Skin epidermis (tissue), 12 donors: ENCODE measurements at regions not wholly inside any gene's neighbourhood (a gene's known extent, or its start where the extent isn't known, plus 50 kb on each side); places are given as distances from the start of the nearest gene placed in this dataset.

Experiments
- H3K27ac ChIP-seq, 21 experiments: fragments of 200-600 bp; sonication (generic) in 11 of 21; one replicate each; pipeline ENCODE4 v1.5.0; 2020; ENCODE audit warnings: mild to moderate bottlenecking in 3 of 21, inconsistent platforms in 2 of 21, moderate library complexity in 2 of 21
- H3K4me3 ChIP-seq, 7 experiments: fragments of 200-600 bp; sonication (generic) in 2 of 7; one replicate each; pipeline ENCODE4 v1.5.0; 2020; ENCODE audit warnings: inconsistent platforms in 2 of 7, mild to moderate bottlenecking in 2 of 7, moderate library complexity in 1 of 7

GRCh38 chr2:11033114-11033513 lies 121.4 kb downstream of the KCNF1 start:
- H3K27ac ChIP-seq: no peak overlapping the region
- no peak overlapping the region for H3K4me3 ChIP-seq

GRCh38 chr2:11038641-11039040 lies 116.6 kb upstream of the SLC66A3 start:
- Histone ChIP-seq H3K27ac (no peak overlapping the region), H3K4me3 (no peak overlapping the region)

DNA sequence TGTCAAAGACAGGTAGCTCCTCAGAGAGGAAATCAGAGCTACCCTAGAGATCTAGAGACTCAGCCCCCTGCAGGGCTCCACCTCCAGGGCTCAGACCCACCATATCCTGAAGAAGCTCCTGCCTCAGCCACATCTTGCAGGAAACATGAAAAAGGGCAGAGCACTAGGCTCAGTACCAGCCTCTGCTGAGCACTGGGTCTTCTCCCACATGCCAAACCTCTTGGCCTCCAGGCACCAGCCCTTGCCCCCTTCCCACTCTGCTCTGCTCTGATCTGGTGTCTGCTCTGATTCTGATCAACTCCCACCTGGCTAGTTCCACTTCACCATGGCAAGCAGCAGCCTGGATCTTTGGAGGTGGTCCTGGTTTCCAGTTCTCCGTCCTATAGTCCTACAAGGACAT lies 114.3 kb upstream of the SLC66A3 start:
- Histone ChIP-seq H3K27ac (no peak overlapping the region), H3K4me3 (no peak overlapping the region)

DNA sequence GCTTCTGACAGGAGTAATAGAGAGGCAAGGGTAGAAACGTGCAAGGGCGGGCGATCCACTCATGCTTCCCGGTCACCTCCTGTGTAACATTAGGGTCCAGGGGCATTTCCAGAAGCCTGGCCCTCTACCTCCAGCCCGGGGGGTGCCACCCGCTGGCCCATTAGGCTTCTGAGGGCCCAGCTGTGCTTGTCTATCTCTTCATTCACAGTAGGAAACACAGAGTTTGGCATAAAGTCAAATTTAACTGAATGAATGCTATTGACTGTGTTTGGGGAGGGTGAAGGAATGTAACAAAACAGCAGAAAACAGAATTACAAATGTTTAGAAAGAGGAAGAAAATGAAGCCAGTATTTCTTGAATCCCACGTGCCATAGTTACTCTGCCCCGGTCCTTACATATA lies 112.4 kb upstream of the SLC66A3 start:
- H3K4me3 ChIP-seq: no peak overlapping the region

DNA sequence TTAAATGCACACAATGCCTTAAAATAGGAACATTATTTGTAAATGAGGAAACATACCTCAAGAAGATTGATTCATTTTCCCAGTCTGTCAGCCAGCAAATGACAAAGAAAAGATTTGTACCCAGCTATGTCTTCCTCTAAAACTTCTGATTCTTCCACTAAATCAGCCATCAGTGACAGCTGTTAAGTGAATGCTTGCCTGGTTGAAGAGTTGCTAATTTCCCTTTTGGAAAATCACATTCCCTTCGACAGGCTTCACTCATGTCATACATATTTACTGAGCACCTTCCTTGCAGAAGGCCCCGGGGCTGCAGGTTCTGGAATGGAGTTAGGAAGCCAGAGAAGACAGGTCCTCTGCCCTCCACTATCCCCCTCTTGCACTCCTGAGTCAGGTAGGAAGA lies 112.0 kb upstream of the SLC66A3 start:
- Histone ChIP-seq H3K27ac (no peak overlapping the region), H3K4me3 (no peak overlapping the region)

More for the DNA sequence above, 112.4 kb upstream of the SLC66A3 start:
- H3K27ac ChIP-seq: no peak overlapping the region

DNA sequence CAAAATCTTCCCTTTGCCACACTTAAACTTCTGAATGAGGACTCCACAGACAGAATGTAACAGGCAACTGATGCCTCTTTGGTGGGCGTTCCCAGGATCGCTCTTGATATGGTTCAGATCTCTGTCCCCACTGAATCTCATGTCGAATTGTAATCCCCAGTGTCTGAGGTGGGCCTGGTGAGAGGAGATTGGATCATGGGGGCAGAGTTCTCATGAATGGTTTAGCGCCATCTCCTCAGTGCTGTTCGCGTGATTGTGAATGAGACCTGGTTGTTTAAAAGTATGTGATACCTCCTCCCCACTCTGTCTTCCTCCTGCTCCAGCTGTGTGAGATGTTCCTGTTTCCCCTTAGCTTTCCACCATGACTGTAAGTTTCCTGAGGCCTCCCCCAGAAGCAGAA lies 111.1 kb upstream of the SLC66A3 start:
- H3K4me3 ChIP-seq: no peak overlapping the region
- H3K27ac ChIP-seq: no peak overlapping the region

GRCh38 chr2:11045294-11045693 lies 110.0 kb upstream of the SLC66A3 start:
- Histone ChIP-seq H3K4me3 (no peak overlapping the region), H3K27ac (no peak overlapping the region)

DNA sequence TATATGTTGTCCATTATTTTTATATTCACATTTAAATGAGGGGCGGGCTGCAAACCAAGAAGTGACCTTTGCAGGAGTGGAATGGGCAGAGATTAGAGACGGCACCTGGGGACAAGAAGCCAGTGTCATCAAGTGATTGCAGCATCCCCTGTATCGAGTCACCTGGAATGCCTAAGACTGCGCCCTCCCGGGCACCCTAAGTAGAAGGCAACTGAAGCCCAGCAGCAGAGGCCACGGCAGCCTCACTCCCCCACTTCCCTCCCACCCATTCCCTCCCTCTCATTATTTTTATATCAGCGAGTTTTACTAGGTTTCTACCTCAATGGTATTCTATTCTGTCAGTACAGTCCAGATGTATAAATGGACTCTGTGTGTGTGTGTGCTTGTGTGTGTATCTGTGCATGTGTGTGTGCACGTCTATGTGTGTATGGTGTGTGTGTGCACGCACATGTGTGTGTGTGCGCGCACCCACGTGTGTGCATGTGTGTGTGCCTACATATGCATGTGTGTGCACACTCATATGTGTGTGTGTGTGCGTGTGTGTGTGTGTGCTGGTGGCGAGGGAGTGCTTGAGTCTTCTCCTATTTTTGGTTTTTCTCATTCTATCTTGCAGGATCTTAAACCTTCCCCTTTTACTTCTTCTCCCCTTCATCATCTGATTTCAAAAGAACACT lies 106.8 kb upstream of the SLC66A3 start:
- no peak overlapping the region for H3K4me3 ChIP-seq
- no peak overlapping the region for H3K27ac ChIP-seq

GRCh38 chr2:11050565-11050964 lies 104.7 kb upstream of the SLC66A3 start:
- H3K4me3 ChIP-seq: no peak overlapping the region

DNA sequence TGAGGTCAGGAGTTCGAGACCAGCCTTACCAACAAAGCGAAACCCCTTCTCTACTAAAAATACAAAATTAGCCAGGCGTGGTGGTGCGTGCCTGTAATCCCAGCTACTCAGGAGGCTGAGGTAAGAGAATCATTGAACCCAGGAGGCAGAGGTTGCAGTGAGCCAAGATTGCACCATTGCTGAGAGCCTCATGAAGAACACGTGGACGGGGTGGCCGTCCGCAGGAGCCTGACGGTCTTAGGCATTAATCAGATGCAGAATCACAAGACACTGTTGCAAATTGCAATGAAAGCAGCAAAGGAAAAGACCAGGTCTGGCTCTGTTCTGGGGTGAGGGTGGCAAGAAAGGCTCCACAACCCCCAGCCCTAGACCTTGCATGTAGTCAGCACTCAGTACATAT lies 104.0 kb upstream of the SLC66A3 start:
- H3K4me3 ChIP-seq: no peak overlapping the region
- no peak overlapping the region for H3K27ac ChIP-seq

More at GRCh38 chr2:11050565-11050964, 104.7 kb upstream of the SLC66A3 start:
- no peak overlapping the region for H3K27ac ChIP-seq

- no peak overlapping the region for H3K4me3 ChIP-seq
- H3K27ac ChIP-seq: no peak overlapping the region
Measured at GRCh38 chr2:11053546-11053945, 101.7 kb upstream of the SLC66A3 start.

DNA sequence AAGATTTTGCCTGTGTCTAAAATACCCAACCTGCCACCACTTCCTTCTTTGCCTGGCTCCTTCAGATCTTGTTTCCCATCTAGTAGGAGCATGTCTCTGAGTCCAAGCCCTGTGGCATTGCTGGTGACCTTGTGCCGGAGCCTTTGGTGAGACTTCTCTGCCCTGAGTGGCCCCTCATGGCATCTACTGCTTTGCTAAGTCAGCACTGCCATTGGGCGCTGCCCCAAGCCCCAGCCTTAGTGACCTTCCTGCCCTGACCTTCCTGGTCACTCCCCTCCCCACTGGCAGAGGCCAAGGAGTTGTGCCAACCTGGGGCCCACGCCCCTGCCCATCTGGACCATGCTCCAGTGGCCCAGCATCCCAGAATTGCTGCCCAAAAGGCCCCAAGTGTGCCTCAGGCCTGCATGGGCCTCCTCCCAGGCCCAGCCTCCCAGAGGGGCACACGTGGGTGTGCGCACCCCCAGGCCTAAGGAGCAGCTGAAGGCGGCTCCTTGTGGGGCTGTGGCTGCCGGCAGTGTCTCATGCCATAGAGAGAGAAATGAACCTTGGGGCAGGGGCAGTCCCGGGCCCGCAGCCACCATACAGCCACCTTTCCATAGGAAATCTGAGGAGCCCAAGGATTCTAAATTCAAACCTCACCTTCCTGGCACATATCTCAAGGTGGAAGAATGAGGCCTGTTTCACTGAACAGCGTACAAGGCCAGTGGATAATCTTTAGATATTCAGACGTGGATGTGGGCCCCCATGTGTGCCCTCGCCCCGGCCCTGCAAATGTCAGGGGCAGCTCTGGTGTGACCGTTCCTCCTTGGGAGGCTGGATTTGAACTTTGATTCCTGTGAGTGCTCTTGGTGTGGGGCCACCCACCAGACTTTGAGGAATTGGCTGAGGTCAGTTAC lies 100.2 kb upstream of the SLC66A3 start:
- H3K4me3 ChIP-seq: no peak overlapping the region
- peak overlapping the region in 1 of 21 experiments; percentile 8 for H3K27ac ChIP-seq

DNA sequence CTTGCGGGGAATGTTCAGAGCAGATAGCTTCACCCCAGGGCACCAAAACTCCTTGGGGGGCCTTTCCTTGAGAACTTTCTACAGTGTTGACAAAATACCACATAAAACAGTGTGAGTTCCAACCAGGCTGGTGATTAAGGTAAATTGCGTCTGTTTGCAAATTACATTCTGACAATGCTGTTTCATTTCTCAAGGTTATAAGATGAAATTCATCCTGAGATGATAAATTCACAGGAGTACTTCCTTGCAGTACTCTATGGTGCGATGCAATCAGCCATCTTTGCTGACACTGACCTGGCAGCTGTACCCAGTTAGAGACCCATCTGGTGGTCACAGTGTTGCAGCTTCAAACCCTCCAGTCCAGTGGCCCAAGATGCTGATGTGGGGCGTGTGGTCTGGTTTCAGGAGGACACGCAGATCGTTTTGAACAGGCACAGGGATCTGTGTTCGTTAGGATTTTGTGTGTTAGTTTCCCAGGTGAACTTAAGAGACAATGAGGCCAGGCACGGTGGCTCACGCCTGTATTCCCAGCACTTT lies 99.5 kb upstream of the SLC66A3 start:
- Histone ChIP-seq H3K4me3 (no peak overlapping the region), H3K27ac (no peak overlapping the region)

GRCh38 chr2:11056614-11057013 lies 98.7 kb upstream of the SLC66A3 start:
- H3K27ac ChIP-seq: no peak overlapping the region
- H3K4me3 ChIP-seq: no peak overlapping the region

DNA sequence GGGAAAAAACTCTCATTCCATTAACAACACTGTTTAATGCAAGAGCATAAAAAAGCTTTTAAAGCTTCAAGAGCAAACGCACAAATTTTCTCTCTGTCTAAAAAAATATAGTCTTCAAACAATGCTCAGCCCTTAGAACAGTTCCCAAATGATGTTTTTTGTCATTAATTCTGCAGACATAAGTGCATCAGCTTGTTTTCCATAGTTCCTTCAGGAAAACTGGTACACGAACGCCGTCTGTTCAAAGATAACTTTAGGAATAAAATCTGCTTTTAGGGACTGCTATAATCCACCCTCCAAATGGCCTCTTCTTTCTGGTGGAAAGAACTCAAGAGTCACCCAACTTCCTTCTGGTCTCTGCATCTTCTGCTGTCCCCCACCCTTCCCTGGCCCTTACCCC lies 98.2 kb upstream of the SLC66A3 start:
- Histone ChIP-seq H3K4me3 (no peak overlapping the region), H3K27ac (no peak overlapping the region)

GRCh38 chr2:11058129-11058528 lies 97.1 kb upstream of the SLC66A3 start:
- Histone ChIP-seq H3K27ac (no peak overlapping the region), H3K4me3 (no peak overlapping the region)

GRCh38 chr2:11060376-11061169 lies 94.7 kb upstream of the SLC66A3 start:
- no peak overlapping the region for H3K4me3 ChIP-seq

GRCh38 chr2:11065833-11066485 lies 89.3 kb upstream of the SLC66A3 start:
- Histone ChIP-seq H3K4me3 (no peak overlapping the region), H3K27ac (no peak overlapping the region)

More at GRCh38 chr2:11060376-11061169, 94.7 kb upstream of the SLC66A3 start:
- no peak overlapping the region for H3K27ac ChIP-seq

- Histone ChIP-seq H3K27ac (no peak overlapping the region), H3K4me3 (no peak overlapping the region)
Measured at GRCh38 chr2:11067221-11068078, 87.8 kb upstream of the SLC66A3 start.
